HG03575 (cell line): ENCODE measurements at regions not wholly inside any gene's neighbourhood (a gene's known extent, or its start where the extent isn't known, plus 50 kb on each side); places are given as distances from the start of the nearest gene placed in this dataset.
"Not testable (repeated sequence)": the region's sequence is repeated elsewhere in the genome, so short reads cannot be mapped to it uniquely, and the experiment has no call there.

Source experiments
- ATAC-seq: cut with Tn5 transposase; IDR thresholded peaks from one replicate; pipeline ENCODE4 v1.9.1; 2021; ENCODE audit not compliant: unreplicated experiment, insufficient number of reproducible peaks, low FRiP score; ENCODE audit errors: extremely low read depth

DNA sequence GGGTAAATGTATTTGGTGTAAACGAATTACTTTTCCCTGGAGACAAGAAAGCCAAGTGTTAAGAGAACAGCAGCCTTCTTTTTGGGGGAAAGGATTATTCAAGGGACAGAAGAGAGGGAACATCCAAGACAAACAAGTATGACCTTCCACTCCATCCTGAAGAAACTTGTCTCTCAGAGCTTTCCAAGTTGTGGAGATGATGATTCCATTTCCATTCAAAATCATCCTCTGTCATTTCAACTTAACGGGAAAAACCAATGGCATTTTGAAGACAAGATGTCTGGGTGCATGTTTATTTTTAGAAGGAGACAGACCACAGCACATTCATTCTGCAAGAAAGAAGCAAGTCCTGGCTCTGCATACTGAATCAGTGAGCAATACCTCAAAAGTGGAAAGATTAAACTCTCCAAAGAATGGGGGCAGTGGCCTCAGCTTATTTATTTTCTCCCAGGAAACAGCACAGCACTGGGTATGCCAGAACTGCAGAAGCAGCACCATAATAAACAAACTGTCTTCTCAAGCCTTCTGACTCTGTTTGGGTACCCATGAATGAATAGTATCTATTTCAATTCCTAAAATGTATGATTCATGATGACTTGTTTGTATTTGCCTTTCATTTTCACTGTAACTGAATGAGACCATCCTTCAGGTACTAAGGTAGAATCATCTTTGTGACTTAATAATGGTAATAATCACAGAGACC lies 541.0 kb downstream of the RFC3 start:
- no peak for ATAC-seq

DNA sequence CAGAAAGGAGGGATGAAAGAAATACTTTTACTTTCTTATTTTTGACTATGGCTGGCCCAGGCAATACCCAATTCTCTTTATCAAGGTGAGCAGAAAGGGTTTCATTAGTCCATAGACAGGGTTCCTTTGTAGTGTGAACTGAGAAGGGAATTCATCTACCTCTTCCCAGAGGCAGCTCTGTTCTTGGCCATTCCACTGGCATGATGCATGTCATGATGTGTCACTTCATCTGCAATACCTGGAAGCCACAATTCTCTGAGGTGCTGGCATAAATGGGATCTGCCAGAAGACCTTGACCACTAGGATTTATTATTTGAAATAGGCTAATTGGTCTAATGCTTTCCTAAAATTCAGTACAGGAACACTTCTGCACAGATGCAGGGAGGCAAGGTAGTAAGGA lies 542.8 kb downstream of the RFC3 start:
- ATAC-seq = no peak

DNA sequence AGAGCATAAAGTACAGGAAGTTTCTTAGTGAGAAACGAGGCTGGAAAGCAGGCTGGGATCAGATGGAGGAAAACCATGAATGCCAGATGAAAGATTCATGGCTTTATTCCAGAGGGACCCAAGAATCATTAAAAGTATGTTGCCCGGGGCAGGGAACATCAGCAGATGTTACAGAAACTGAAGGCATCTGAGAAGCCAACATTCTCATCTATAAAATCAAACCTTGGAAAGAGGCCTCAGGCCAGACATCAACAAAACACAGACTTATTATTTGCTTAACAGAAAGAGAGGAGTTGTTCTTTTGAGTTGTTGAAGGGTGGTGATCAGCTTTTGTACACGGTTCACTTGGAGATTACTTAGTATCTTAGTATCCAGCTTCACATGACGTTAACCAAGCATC lies 543.6 kb downstream of the RFC3 start:
- ATAC-seq = no peak

DNA sequence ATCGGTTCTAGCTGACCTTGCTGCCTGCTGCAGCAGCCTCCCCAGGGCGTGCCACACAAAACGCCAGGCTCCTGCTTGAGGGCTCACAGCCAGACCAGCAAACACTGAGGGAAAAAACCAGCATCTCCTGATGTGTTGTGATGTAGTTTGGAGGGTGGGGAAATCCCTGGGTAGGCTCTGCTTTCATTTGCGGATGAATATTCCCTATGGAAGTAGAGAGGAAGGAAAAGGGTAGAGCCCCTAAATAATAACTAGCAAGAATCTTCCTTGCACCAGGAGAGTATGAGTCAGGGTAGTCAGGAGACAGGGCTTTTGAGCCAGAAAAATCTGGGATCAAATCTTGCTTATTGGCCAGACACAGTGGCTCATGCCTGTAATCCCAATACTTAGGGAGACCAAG lies 545.3 kb downstream of the RFC3 start:
- no peak for ATAC-seq

DNA sequence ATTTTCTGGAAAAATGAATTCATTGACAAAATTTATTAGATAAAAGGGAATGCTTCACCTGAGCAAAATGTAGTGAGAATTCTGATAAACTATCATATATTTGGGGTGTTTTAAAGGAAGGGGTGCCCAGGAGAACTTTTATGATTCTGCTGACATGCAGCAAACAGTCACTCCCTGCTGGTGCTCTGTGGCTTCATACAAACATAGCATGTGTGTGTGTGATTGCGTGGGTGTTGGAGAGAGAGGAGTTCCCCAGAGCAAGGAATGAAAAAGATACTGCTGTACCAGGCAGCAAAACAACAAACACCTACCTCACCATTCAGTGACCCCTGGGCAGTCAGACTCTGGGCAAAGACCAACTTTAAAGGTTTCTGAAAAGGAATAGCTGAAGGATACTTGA lies 546.7 kb downstream of the RFC3 start:
- ATAC-seq = no peak

DNA sequence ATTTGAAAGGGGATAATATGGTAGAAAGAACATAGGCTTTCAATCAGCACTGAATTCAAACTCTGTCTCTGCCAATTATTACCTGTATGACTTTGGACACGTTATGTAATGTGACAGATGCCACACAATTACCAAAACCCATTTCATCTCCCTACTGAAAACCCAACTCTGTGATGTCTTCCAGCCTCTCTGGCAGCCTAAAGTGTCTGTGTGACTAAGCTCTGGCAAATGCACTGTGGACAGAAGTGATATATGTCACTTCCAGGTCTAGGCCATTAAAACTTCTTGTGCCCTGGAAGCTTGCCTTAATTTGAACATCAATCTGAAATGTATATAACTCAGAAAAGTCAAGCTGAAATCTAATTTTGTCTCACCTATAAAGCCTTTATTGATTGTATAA lies 552.0 kb downstream of the RFC3 start:
- ATAC-seq = no peak

DNA sequence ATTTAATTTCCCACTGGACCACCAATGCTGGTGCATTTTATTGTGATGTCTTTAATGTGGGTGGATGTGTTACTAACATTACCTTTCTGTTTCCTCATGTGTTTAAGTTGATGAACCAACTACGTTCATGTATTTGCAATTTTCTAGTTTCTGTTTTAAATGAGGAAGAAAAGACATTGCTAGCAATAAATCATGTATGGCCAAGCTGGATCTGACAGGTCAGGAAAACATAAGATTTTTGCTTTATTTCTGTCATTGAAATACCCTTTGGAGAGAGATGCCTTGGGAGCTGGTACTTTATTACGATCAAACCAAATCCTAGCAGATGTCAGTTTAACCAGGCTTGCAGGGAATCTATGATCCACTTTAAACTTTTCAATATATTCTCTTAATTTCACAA lies 553.2 kb downstream of the RFC3 start:
- no peak for ATAC-seq

DNA sequence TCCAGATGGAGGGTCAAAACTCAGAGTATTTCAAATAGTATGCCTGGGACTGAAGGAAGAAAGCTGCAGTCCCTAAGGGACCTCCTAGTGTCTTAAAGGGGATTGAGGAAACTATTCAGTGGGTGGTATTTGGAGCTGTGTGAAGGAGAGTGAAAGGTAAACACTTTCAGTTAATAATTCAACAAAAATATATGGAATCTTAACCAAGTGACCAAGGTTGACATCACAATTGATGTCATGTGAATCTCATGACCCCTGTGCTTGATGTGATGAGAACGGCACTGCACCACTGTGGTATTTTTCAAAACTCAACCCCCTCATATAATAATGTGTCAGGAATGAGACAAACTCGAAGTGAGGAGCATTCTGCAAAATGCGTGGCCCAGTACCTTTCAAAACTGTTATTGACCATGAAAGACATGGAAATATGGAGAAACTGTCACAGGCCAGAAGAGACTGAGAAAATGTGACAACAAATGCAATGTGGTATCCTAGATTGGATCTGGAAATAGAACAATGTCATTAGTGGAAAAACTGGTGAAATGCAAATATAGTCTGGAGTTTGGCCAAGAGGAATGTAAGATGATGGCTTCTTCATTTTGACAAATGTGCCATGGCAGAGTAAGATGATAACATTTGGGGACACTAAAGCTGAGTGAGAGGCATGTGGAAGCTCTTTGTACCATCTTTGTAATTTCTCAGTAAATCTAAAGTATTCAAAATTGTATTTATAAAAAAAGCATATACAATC lies 553.9 kb downstream of the RFC3 start:
- ATAC-seq = no peak

DNA sequence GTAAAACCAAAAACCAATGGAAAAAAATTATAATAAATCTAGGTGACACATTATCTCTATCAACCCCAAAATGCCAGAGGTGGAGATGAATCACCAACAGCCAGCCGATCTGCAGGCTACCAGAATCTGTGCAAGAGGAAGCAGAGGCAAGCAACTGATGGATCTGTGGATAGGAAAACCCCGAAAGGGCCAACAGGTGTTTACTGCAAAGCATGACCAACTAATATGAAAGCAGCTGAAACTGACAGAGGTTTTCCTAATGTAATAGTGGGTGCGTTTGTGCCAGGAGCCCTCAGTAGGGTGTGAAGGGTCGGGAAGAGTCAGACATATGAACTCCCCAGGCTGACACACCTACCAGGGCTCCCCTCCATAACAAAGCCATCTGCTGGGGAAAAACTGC lies 554.6 kb downstream of the RFC3 start:
- no peak for ATAC-seq

DNA sequence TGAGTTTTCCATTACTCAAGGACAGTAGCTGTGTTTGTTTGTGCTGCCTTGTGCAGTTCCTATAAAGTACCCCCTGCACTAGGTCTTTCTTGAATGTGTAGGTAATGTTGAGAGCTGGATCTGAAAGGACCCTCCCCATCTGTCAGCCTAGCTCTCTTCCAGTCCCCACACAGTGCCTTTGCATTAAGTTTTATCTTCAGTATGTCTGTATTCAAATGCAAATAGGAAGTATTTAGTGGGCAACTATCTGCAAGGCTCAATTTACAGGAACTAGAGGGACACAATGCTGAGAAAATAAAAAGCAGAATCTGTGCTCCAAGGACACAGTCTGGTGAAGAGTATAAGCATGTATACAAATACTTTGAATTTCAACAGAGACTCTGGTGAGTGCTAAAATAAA lies 558.5 kb downstream of the RFC3 start:
- no peak for ATAC-seq

DNA sequence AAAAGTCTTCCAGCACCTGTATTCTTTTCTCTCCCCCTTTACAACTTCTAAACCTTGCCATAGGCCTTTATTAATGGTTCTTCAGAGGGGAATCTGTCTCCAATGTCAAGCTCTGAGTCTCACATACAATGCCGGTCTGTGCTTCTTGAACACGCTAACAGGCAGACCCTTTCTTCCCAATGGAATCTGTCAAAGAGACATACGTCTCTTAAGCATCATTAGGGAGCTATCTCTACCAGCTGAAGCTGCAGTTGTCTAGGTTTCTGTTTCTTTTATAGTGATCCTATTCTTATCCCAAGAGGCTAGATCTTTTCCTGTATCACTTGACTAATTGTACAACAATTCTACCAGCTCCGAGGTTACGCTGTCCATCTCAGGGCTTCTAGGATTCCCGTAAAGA lies 560.8 kb upstream of the NBEA start:
- no peak for ATAC-seq

DNA sequence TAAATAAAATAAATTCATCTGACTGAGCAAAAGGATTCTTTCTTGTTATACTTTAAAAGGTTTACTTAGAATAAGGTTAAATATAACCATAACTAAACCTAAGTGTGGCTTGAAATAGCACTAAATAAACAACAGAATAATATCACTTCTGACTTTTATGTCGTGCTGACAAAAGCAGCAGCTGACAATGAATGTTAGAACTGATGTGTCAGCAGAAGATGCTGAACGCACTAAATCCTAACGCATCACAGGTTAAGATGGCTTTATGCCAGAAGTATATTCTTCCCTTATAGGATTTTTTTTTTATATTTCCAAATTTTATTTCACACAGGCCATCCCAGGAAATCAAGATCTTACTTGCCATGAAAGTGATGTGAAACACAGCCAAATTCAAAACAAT lies 558.3 kb upstream of the NBEA start:
- ATAC-seq = no peak

DNA sequence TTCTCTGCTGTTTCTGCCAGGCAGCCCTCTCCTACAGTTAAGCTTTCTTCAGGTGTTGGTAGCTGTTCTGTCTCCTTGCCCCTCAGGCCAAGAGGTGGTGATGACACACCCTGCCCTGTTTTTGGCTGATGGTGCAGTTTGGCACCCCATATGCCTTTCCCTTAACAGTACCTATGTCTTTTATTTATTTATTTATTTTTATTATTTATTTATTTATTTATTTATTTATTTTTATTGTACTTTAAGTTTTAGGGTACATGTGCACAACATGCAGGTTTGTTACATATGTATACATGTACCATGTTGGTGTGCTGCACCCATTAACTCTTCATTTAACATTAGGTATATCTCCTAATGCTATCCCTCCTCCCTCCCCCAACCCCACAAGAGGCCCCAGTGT lies 555.8 kb upstream of the NBEA start:
- not testable (repeated sequence) for ATAC-seq

DNA sequence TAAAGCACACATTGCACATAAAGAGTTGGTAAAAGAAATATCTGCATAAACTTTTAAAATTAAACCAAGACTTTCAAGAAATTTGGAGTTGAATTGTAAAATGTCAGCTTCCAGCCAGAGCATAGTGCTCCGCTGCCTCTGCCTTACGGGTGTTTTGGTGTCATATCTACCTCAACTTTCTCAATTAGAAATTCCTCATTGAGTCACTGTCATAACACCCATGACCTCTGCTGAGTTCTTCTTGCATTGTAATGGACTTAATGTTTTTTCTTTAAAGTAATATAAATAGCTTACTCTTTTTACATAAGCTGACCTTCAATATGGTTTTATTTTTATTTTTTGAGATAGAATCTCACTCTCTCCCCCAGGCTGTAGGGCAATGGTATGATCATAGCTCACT lies 551.0 kb upstream of the NBEA start:
- no peak for ATAC-seq

DNA sequence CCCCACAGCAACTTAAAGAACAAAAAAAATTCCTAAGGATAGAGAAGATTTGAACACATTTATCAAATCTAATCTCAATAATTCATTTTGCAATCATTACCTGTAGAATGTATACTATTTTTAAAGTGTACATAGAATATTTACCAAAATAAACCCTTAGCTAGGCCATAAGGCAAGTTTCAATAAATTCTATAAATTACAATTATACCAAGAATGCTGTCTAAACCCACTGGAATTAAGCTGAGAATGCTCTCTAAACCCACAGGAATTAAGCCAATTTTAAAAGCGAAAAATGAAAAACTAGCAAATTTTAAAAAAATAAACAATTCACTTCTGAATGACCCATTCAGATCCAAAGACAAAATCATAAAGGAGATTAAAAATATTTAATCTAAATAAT lies 540.4 kb upstream of the NBEA start:
- no peak for ATAC-seq

DNA sequence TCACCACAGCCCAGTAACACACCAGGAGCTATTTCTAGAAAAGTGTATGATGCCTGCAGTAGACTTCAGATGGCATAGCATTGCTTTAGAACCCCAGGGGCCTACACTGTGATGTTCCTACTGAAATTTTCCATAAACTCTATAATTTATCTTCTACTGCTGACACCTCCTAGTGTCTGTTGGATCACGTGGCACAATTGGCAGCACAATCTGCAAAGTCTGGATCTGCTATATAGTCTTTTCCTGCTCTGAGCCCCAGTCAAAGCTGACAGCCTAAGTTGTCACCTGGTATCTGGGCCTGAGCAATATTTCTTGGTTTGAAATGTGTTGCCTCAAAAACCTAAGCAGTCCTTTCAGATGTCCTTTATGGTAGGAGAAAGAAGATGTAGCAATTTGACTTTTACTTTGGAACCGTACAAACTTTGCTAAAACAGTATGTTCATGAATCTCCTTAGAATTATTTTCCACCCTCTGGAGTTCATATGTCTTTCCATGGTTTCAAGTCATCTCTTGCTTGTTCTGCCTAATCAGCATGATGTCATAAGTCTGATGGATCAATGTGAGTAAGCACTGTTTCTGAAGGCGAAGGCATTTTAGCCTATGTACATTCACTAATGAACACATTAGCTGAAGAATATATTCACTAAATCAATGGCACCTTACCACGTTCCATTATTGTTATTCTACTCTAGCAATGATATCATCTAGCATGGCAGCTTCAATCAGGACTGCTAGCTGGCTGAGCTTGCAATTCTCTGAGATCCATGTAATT lies 536.5 kb upstream of the NBEA start:
- no peak for ATAC-seq

DNA sequence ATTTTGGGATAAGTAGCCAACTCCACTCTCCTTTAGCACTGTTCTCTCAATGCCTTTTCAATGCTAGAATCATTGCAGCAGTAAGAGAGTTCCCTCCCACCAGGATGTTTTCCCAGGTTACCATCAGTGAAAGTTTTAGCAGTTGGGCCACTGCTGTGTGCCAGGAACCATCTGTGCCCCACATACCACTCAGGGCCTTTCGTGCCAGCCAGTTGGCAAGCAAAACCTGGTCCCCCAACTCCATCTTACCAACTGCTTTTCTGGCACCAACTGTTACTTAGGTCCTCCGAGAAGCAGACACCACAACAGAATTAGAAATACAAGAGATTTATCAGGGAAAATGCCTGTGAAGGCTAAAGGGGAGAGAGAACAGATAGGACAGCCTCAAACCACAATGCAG lies 533.4 kb upstream of the NBEA start:
- ATAC-seq = no peak

DNA sequence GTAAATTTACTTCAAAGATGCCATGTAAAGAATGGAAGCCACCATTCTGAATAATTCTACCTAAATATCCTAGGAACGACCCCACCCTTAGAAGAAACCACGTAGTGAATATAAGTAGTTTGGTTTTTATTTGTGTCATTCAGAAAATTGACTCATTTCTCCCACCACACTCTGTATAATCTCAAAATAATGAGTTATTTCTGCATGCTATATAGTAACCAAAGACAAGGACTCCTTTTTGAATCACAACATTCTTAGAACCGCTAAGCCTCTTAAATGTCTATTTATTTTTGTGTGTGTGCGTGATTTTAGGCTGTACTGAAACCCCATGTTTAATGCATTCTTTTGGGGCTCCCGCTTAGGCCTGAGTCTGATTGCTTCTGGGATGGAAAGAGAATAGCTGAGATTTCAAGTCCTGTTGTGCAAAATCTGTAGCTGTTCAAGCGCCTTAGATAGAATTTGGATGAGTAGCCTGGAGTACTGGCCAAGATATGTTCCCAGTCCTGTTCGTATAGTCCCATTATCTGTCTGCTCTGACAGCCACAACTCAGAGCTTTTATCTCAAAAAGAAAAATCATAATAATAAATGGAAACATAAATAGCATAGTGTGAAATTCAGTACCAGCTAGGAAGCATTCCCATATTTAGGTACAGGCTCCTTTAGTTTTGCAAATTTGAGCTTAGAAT lies 532.4 kb upstream of the NBEA start:
- no peak for ATAC-seq

DNA sequence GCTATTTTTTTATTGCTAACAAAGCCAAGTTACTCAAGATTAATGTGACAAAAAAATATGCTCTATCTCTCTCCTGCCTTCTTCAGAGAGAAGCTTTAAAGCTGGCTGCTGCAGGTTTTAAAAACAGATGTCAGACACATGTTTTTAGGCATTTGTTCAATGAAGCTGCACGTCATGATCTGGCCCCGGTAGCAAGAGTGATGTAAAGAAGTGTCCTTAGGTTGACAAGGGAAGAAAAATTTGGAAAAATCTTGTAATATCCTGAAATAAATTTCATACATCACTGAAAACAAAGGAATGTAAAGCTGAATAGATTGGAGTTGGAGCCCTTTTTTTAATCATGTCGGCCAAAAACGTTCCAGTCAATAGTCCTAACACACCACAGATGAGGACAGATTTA lies 531.4 kb upstream of the NBEA start:
- ATAC-seq = no peak

DNA sequence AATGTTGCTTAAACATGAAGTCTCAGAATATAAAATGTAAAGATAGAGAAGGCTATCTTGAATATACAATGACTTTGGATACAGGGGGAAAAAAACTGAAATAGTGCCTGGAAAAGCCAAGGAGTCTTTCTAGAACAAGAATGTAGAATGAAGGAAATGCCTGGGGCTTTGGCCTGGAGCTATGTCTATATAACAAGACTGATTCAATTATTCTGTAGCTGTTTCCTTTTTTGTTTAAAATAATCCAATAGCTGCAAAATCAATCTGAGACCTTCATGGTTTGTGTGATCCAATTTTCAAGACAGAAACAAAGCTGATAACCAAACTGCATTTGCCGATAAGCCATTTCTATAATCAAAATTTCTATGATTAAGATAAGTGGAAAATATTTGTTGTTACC lies 530.9 kb upstream of the NBEA start:
- no peak for ATAC-seq
